Fibroblast of skin of left biceps (primary cell): ENCODE measurements at regions not wholly inside any gene's neighbourhood (a gene's known extent, or its start where the extent isn't known, plus 50 kb on each side); places are given as distances from the start of the nearest gene placed in this dataset.

Experiments
- DNase-seq, 2 experiments: peaks; one replicate each; pipeline ENCODE4 v3.0.0-alpha.2; 2013; ENCODE audit warnings: low read depth in 2 of 2

DNA sequence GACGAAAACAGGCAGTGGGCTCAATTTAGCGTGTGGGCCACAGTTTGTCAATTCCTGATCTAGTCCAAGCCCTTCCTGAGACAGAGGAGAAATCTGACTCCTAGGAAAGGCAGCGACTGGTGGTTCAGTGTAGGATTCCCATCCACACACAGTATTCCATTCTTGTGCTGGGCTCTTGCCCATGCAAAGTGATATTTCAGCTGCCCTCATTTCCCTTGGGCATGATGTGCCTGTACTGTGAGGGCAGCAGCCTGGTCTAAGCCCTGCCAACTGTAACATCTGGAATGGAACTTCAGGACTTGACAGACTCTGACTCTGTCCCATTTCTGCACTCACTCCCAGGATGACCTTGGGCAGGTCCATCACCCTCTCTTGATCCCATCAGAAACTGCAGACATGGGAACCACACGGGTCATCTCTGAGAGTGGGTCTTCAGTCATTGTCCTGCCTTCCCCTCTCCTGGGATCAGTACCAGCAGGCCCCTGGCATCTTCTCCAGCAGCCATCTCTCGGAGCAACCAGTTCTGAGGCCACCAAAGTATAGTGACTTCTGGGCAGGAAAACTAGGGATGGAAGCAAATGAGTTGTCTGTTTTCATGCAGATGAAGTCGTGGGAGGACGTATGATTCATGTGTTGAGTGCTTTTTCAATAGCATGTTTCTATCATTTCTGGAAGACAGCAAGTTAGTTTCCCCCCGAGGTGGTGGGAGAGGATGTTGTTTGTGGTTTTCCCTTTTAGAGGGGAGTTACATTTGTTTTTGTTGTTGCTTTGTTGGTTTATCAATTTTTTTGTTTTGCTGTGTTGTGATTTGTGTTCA lies 54.2 kb upstream of the BCL2L14 start:
- DNase-seq = no peak

DNA sequence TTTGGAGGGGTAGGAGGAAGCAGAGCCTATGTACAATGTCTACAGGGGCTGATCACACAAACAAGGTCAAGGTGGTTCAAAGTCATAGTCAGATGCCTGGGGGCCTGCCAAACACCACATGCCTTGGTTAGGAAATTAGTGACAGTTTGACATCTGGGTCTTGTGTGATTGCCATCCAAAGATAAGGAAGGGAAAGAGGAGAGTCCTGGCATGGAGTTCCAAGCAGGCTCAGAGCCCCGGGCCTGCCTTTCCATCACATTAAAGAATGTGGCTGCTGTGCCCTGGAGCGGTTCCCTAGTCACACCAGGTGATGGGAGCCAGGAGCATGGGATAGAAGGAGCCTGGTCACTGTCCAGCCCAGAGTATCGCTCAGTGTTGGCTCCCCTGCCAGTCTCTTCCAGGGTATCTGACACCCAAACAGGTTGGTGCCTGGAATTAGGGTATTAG lies 53.6 kb upstream of the BCL2L14 start:
- no peak for DNase-seq

DNA sequence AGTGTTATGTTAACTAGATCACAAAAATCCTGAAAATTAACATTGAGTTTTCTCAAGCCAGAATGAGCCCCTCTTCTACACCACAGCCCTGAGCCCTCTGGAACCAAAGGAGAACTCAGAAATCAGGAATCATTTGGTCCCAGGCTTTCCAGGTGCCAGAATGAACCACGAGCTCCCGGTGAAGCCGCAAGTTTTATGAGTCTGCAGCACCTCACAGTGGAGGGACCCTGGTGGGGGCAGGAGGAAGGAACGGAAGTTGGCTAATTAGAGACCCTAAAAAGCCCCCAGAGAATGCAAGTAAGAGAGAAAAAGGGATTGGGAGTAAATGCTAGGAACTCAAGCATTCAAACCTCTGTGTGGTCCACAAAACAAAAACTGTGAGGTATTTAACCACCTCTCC lies 52.9 kb upstream of the BCL2L14 start:
- no peak for DNase-seq

GRCh38 chr12:12018454-12018853 lies 52.3 kb upstream of the BCL2L14 start:
- no peak for DNase-seq

DNA sequence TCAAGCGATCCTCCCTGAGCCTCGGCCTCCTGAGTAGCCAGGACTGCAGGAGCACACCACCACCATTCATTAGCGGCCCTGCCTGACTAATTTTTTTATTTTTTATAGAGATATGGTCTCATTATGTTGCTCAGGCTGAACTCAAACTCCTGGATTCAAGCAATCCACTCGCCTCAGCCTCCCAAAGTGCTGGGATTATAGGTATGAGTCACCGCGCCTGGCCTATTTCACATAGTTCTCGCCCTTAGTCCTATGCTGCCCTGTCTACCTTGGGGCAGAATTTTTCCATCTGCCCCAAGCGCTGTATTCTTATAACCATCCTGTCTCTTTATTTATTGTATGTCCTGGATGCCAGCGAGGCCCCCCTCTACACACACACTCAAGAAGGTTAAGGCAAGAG lies 50.9 kb upstream of the BCL2L14 start:
- DNase-seq = no peak

- no peak for DNase-seq
Measured at GRCh38 chr12:12020762-12021161, 50.0 kb upstream of the BCL2L14 start.
